Neural crest cell (in vitro differentiated cells): ENCODE measurements at regions not wholly inside any gene's neighbourhood (a gene's known extent, or its start where the extent isn't known, plus 50 kb on each side); places are given as distances from the start of the nearest gene placed in this dataset.

Source experiments
- DNase-seq: peaks from one replicate; pipeline ENCODE4 v3.0.0; 2021; ENCODE audit warnings: low read depth, mixed read lengths, low spot score
- H3K27ac Mint-ChIP-seq: one replicate; pipeline ENCODE4 v1.8.0; 2021; ENCODE audit warnings: mild to moderate bottlenecking, mixed read lengths; ENCODE audit not compliant: unreplicated experiment
- H3K27me3 Mint-ChIP-seq: 2 replicates; pipeline ENCODE4 v1.8.0; 2021; ENCODE audit warnings: low read depth, mild to moderate bottlenecking, mixed read lengths
- H3K36me3 Mint-ChIP-seq: 2 replicates; pipeline ENCODE4 v1.8.0; 2021; ENCODE audit warnings: low read depth, mild to moderate bottlenecking, mixed read lengths
- H3K4me1 Mint-ChIP-seq: 2 replicates; pipeline ENCODE4 v1.8.0; 2021; ENCODE audit warnings: mixed read lengths
- H3K4me3 Mint-ChIP-seq: one replicate; pipeline ENCODE4 v1.8.0; 2021; ENCODE audit warnings: mild to moderate bottlenecking, mixed read lengths
- H3K9me3 Mint-ChIP-seq: 2 replicates; pipeline ENCODE4 v1.8.0; 2021; ENCODE audit warnings: mixed read lengths
- TF ChIP-seq, protein P1 (sequence below): fragments of 200-600 bp; sonication (generic); conservative IDR thresholded peaks from 2 replicates; pipeline ENCODE4 v1.5.0; 2021; ENCODE audit warnings: antibody characterized with exemption, mild to moderate bottlenecking

DNA sequence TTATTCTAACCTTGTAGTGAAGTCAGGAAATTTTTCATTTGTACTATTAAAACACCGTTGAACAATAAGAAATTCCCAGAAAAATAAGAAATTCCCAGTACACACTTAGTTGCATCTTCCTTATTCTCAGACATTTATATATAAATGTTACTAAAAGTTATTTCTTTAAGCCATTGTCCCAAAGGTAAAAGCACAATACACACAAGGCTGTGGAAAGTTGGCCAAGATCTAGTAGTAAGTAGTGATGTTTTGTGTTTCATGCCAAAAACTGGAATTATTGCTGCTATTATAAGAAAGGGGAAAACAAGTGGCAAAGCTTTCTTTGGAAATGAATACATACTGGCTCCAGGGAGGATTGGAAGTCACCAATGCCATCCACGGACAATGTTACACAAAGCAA lies 802.5 kb upstream of the DPPA4 start:
- H3K9me3 Mint-ChIP-seq: peaks cover 7% of the 10 kb centered on the region
- H3K27me3 Mint-ChIP-seq: no peaks in the 10 kb centered on the region
- H3K27ac Mint-ChIP-seq: no peak overlapping the region
- H3K4me1 Mint-ChIP-seq: no peaks in the 10 kb centered on the region
- no peak overlapping the region for H3K4me3 Mint-ChIP-seq
- TF ChIP-seq, protein P1, sequence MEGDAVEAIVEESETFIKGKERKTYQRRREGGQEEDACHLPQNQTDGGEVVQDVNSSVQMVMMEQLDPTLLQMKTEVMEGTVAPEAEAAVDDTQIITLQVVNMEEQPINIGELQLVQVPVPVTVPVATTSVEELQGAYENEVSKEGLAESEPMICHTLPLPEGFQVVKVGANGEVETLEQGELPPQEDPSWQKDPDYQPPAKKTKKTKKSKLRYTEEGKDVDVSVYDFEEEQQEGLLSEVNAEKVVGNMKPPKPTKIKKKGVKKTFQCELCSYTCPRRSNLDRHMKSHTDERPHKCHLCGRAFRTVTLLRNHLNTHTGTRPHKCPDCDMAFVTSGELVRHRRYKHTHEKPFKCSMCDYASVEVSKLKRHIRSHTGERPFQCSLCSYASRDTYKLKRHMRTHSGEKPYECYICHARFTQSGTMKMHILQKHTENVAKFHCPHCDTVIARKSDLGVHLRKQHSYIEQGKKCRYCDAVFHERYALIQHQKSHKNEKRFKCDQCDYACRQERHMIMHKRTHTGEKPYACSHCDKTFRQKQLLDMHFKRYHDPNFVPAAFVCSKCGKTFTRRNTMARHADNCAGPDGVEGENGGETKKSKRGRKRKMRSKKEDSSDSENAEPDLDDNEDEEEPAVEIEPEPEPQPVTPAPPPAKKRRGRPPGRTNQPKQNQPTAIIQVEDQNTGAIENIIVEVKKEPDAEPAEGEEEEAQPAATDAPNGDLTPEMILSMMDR: no peak
- DNase-seq: no peak
- no peaks in the 10 kb centered on the region for H3K36me3 Mint-ChIP-seq

- no peak overlapping the region for H3K4me3 Mint-ChIP-seq
- H3K27me3 Mint-ChIP-seq: no peaks in the 10 kb centered on the region
- TF ChIP-seq, protein P1: no peak
- H3K27ac Mint-ChIP-seq: no peak overlapping the region
- H3K4me1 Mint-ChIP-seq: no peaks in the 10 kb centered on the region
- H3K36me3 Mint-ChIP-seq: no peaks in the 10 kb centered on the region
- DNase-seq: no peak
- H3K9me3 Mint-ChIP-seq: peaks cover 3% of the 10 kb centered on the region
Observed at GRCh38 chr3:110149763-110150162, 812.4 kb upstream of the DPPA4 start.

DNA sequence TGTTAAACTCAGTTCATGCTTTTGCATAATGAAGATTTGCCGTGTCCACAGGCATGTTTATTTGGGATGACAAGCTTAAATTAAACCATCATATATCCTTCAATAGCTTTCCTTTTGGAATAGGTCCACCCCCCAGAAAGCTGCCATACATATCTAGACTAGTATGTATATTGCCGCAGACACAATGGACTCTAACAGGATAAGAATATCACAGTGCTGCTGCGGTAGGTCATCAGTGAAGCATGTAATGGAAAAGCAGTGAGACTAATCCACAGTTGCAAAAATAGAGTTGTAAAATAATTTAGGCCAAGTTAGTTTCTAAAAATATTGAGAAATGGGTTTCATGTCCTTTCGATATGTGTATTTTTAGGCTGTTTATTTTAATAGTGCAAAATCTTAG lies 819.9 kb upstream of the DPPA4 start:
- Mint-ChIP-seq H3K9me3 (no peaks in the 10 kb centered on the region), H3K4me1 (no peaks in the 10 kb centered on the region), H3K27ac (no peak overlapping the region), H3K27me3 (no peaks in the 10 kb centered on the region), H3K4me3 (no peak overlapping the region), H3K36me3 (no peaks in the 10 kb centered on the region)
- TF ChIP-seq, protein P1: no peak
- DNase-seq: no peak

DNA sequence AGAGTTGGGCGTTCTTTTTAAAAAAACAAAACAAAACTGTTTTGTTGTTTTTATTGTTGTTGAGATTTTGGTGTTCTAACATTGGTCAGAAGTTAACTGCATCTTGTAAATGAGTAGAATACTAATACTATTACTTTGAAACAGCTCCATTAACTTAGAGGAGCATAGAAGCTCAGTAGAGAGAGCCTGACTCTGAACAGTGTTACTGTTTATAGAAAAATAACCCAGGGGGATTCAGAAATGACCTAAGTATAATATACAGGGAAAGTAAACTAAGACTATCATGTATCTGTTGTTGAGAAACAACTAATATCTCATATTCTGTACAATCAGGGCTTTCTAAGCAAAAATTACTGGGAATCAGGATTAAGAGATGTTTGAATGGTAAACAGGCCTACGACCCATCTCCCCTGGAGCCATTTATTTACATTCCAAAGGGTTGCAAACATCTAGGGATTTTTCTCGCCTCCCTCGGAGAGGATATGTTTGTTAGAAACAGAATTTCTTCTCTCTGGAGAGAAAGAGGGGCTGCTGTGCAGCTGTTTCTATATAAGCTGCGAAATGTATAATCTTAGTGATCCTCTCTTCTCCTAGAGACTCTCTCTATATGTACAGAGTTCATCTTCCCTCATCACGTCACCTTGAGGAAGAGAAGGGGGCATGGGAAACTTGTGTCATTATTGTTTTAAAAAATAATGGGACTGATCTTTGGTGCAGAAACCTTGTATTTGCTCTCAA lies 827.5 kb upstream of the DPPA4 start:
- no peaks in the 10 kb centered on the region for H3K36me3 Mint-ChIP-seq
- H3K27ac Mint-ChIP-seq: no peak overlapping the region
- peaks cover 15% of the 10 kb centered on the region for H3K4me1 Mint-ChIP-seq
- no peak overlapping the region for H3K4me3 Mint-ChIP-seq
- no peaks in the 10 kb centered on the region for H3K27me3 Mint-ChIP-seq
- TF ChIP-seq, protein P1: no peak
- DNase-seq: no peak
- no peaks in the 10 kb centered on the region for H3K9me3 Mint-ChIP-seq

GRCh38 chr3:110165370-110165743 lies 828.0 kb upstream of the DPPA4 start:
- Mint-ChIP-seq H3K4me1 (peaks cover 15% of the 10 kb centered on the region), H3K9me3 (no peaks in the 10 kb centered on the region), H3K27ac (no peak overlapping the region), H3K27me3 (no peaks in the 10 kb centered on the region), H3K4me3 (no peak overlapping the region), H3K36me3 (no peaks in the 10 kb centered on the region)
- DNase-seq: no peak
- TF ChIP-seq, protein P1: no peak
